ENCODE measurements at regions not wholly inside any gene's neighbourhood (a gene's known extent, or its start where the extent isn't known, plus 50 kb on each side); places are given as distances from the start of the nearest gene placed in this dataset.

GRCh38 chr6:170173335-170173881, 117.5 kb downstream of the DLL1 start:
- DNase-seq (ENCODE audit: low read depth), result no peak
- no peak for TF ChIP-seq CTCF (IDR thresholded peaks at IDR 0.05; ENCODE audit: insufficient read depth, low read length)
- H3K4me3 ChIP-seq (ENCODE audit: low read depth, low read length), result no peak overlapping the region

DNA sequence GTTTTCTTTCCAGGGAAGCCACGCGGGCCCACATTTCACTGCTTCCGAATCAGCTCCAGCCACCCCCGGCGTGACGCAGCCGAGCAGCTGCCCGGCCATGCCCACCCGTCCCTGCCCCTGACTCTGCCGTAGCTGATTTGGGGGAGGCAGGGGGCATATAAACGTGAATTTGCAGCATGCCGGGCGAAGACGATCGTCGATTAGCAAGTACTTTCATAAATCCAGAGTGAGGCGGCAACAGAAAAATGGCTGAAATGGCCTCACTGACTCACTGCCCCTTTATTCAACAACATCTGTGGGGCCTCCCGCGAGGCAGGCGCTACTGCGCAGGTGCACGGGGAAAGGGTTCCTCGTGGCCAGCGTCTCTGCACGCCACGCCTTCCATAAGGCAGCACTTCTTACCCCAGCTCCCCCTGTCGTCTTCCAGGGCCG, 118.0 kb downstream of the DLL1 start:
- H3K4me3 ChIP-seq (ENCODE audit: low read depth, low read length), result no peak overlapping the region
- TF ChIP-seq CTCF (IDR thresholded peaks at IDR 0.05; ENCODE audit: insufficient read depth, low read length), result no peak
- DNase-seq (ENCODE audit: low read depth), result no peak

DNA sequence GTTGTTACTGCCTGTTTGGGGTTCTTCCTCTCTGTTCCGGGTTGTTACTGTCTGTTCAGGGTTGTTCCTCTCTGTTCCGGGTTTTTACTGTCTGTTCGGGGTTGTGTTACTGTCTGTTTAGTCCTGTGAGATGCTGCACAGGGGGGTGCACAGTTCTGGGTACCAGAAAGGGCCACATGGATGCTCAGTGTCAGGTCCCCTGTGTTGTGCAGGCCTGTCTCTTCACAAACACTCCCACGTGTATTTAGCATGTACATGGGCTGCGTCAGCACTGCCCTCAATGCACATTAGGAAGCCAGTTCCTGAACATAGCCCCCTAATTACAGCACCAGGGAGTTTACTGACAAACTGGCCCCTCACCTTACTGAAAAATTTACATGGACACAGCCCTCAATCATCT, 118.5 kb downstream of the DLL1 start:
- no peak for DNase-seq (ENCODE audit: low read depth)
- TF ChIP-seq CTCF (IDR thresholded peaks at IDR 0.05; ENCODE audit: insufficient read depth, low read length), result no peak
- H3K4me3 ChIP-seq (ENCODE audit: low read depth, low read length), result no peak overlapping the region

GRCh38 chr6:170167657-170168159, 123.2 kb downstream of the DLL1 start:
- DNase-seq (ENCODE audit: low read depth), result no peak

GRCh38 chr6:170166511-170167122, 124.3 kb downstream of the DLL1 start:
- no peak for TF ChIP-seq CTCF (IDR thresholded peaks at IDR 0.05; ENCODE audit: insufficient read depth, low read length)
- DNase-seq (ENCODE audit: low read depth), result no peak
- H3K4me3 ChIP-seq (ENCODE audit: low read depth, low read length), result no peak overlapping the region

More at GRCh38 chr6:170167657-170168159, 123.2 kb downstream of the DLL1 start:
- TF ChIP-seq CTCF (IDR thresholded peaks at IDR 0.05; ENCODE audit: insufficient read depth, low read length), result no peak
- H3K4me3 ChIP-seq (ENCODE audit: low read depth, low read length), result no peak overlapping the region

DNA sequence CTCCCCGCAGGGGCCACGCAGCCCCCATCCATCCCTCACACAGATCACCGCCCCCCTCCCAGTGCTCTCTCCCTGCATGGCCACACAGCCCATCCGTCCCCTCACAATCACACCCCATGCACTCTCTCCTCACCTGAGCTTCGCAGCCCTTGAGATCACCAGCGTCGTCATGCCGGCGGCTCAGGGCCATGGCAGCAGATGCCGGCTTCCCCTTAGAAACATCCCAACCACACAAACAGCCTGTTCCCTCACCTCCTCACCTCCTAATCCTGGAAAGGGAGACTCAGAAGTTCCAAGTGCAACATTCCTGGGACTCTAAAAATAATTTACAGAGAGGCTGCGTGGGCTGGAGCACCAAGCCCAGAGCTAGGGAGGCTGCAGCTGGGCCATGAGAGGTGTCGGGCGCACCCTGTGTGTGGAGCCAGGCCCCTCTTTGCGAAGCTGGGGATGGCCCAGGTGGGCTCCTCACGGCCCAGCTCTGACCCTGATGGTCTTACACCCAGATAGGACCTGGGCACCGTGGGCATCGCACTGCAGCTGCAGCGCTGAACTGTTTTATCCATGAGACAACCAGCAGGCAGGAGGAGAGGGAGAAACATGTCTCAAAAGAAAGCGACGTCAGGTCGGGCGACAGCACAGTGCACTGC, 125.3 kb downstream of the DLL1 start:
- H3K4me3 ChIP-seq (ENCODE audit: low read depth, low read length), result no peak overlapping the region
- no peak for TF ChIP-seq CTCF (IDR thresholded peaks at IDR 0.05; ENCODE audit: insufficient read depth, low read length)
- no peak for DNase-seq (ENCODE audit: low read depth)
